ENCODE measurements at regions not wholly inside any gene's neighbourhood (a gene's known extent, or its start where the extent isn't known, plus 50 kb on each side); places are given as distances from the start of the nearest gene placed in this dataset.

GRCh38 chr6:119800526-119800925 lies 451.0 kb upstream of the MAN1A1 start:
- dilution Hi-C loops (cut with MboI; ENCODE audit: extremely low pct_ligation_motif_present, low sequenced_read_pairs) = no loop called here

GRCh38 chr6:119799596-119800509 lies 450.3 kb upstream of the MAN1A1 start:
- no peak overlapping the region for H3K4me3 ChIP-seq (ENCODE audit: control insufficient read depth in 2 of 3, extremely low read depth in 1 of 3, insufficient read depth in 2 of 3, low read depth in 1 of 3, low read length in 3 of 3)
- no peaks in the 10 kb centered on the region for H3K36me3 ChIP-seq (ENCODE audit: control insufficient read depth in 2 of 2, extremely low read depth in 1 of 2, insufficient read depth in 2 of 2, low read length in 2 of 2)
- no peaks in the 10 kb centered on the region for H3K79me2 ChIP-seq (ENCODE audit: control insufficient read depth, insufficient read depth, low read length)
- H3K9me1 ChIP-seq (ENCODE audit: control insufficient read depth, extremely low read depth, insufficient read depth, low read length) = no peaks in the 10 kb centered on the region
- H3K27ac ChIP-seq (ENCODE audit: control insufficient read depth, insufficient read depth, low read length) = no peak overlapping the region
- no peaks in the 10 kb centered on the region for H3K4me1 ChIP-seq (ENCODE audit: control insufficient read depth, extremely low read depth, insufficient read depth, low read length)
- no peaks in the 10 kb centered on the region for H4K20me1 ChIP-seq (ENCODE audit: control insufficient read depth, extremely low read depth, insufficient read depth, low read length)
- dilution Hi-C loops (cut with MboI; ENCODE audit: extremely low pct_ligation_motif_present, low sequenced_read_pairs) = no loop called here
- TF ChIP-seq CTCF (optimal IDR thresholded peaks at IDR 0.05 in 1 of 3, IDR thresholded peaks at IDR 0.05 in 1 of 3, conservative IDR thresholded peaks at IDR 0.05 in 1 of 3; ENCODE audit: extremely low read depth in 1 of 3, insufficient read depth in 2 of 3, low read length in 3 of 3) (no peak), EZH2 (IDR thresholded peaks at IDR 0.05; ENCODE audit: low read length) (no peak)
- no peak overlapping the region for H3K9ac ChIP-seq (ENCODE audit: control insufficient read depth, extremely low read depth, insufficient read depth, low read length)
- H3K27me3 ChIP-seq (ENCODE audit: control insufficient read depth, extremely low read depth, insufficient read depth, low read length) = no peaks in the 10 kb centered on the region
- H2AFZ ChIP-seq (ENCODE audit: control insufficient read depth, low read length) = no peak overlapping the region
- no peaks in the 10 kb centered on the region for H3K9me3 ChIP-seq (ENCODE audit: control insufficient read depth, low read depth, low read length)
- no peak for FAIRE-seq
- no peak for DNase-seq (ENCODE audit: low read depth, low spot score)
- no peak overlapping the region for H3K4me2 ChIP-seq (ENCODE audit: control insufficient read depth, extremely low read depth, insufficient read depth, low read depth, low read length)

More at GRCh38 chr6:119800526-119800925, 451.0 kb upstream of the MAN1A1 start:
- H3K27ac ChIP-seq (ENCODE audit: control insufficient read depth, insufficient read depth, low read length) = no peak overlapping the region
- TF ChIP-seq CTCF (optimal IDR thresholded peaks at IDR 0.05 in 1 of 3, IDR thresholded peaks at IDR 0.05 in 1 of 3, conservative IDR thresholded peaks at IDR 0.05 in 1 of 3; ENCODE audit: extremely low read depth in 1 of 3, insufficient read depth in 2 of 3, low read length in 3 of 3) = no peak
- TF ChIP-seq EZH2 (IDR thresholded peaks at IDR 0.05; ENCODE audit: low read length) = no peak
- FAIRE-seq (no peak), DNase-seq (ENCODE audit: low read depth, low spot score) (no peak)
- no peaks in the 10 kb centered on the region for H3K27me3 ChIP-seq (ENCODE audit: control insufficient read depth, extremely low read depth, insufficient read depth, low read length)
- H3K9me1 ChIP-seq (ENCODE audit: control insufficient read depth, extremely low read depth, insufficient read depth, low read length) = no peaks in the 10 kb centered on the region
- H3K79me2 ChIP-seq (ENCODE audit: control insufficient read depth, insufficient read depth, low read length) = no peaks in the 10 kb centered on the region
- H3K4me1 ChIP-seq (ENCODE audit: control insufficient read depth, extremely low read depth, insufficient read depth, low read length) = no peaks in the 10 kb centered on the region
- no peak overlapping the region for H2AFZ ChIP-seq (ENCODE audit: control insufficient read depth, low read length)
- H3K36me3 ChIP-seq (ENCODE audit: control insufficient read depth in 2 of 2, extremely low read depth in 1 of 2, insufficient read depth in 2 of 2, low read length in 2 of 2) = no peaks in the 10 kb centered on the region
- no peak overlapping the region for H3K4me3 ChIP-seq (ENCODE audit: control insufficient read depth in 2 of 3, extremely low read depth in 1 of 3, insufficient read depth in 2 of 3, low read depth in 1 of 3, low read length in 3 of 3)
- no peaks in the 10 kb centered on the region for H3K9me3 ChIP-seq (ENCODE audit: control insufficient read depth, low read depth, low read length)
- no peak overlapping the region for H3K4me2 ChIP-seq (ENCODE audit: control insufficient read depth, extremely low read depth, insufficient read depth, low read depth, low read length)
- no peak overlapping the region for H3K9ac ChIP-seq (ENCODE audit: control insufficient read depth, extremely low read depth, insufficient read depth, low read length)
- H4K20me1 ChIP-seq (ENCODE audit: control insufficient read depth, extremely low read depth, insufficient read depth, low read length) = no peaks in the 10 kb centered on the region

Measured in keratinocyte (primary cell).